GM12892 (cell line): ENCODE measurements at regions not wholly inside any gene's neighbourhood (a gene's known extent, or its start where the extent isn't known, plus 50 kb on each side); places are given as distances from the start of the nearest gene placed in this dataset.
A peak's percentile ranks its signal among the peaks of the same experiment; 100 is the strongest.

ENCODE experiments used
- DNase-seq: peaks from one replicate; pipeline ENCODE4 v3.0.0; 2011; ENCODE audit not compliant: insufficient read length
- FAIRE-seq: peaks from 2 replicates; lab custom pipeline; 2011; peaks lifted over from hg19 to GRCh38; lab: Jason Lieb, UNC
- POLR2A ChIP-seq: IDR thresholded peaks from 2 replicates; pipeline ENCODE4 v1.6.1; 2011; ENCODE audit warnings: low read depth, low read length, control low read depth
- POLR2AphosphoS5 ChIP-seq: IDR thresholded peaks from 2 replicates; pipeline ENCODE4 v1.6.1; 2011; ENCODE audit warnings: low read depth, low read length, control low read depth
- TAF1 ChIP-seq: IDR thresholded peaks from 2 replicates; pipeline ENCODE4 v1.6.1; 2011; ENCODE audit warnings: low read depth, mild to moderate bottlenecking, control low read depth, low read length, borderline replicate concordance

DNA sequence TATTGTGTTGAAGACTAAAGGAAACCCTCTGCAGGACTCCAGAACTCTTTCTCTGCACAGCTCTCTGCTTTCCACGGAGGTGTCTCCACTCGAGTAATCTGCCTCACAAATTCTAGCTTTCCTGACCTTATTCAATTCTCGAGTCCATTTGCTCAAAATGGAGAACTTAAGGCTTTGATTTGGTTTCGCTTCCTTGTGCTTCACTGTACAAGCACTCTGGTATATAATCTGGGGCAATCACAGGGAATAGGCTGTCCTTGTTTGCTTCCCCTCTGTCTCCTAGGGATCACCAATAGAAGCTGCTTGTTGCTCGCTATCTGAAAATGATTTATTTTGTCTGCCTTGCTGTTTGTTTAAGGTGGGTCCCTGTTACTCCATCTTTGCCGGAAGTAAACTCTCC lies 129.1 kb upstream of the DOCK10 start:
- TF ChIP-seq POLR2AphosphoS5, result no peak
- no peak for TF ChIP-seq POLR2A
- TF ChIP-seq TAF1, result no peak
- FAIRE-seq, result peak; percentile 5
- DNase-seq, result no peak

DNA sequence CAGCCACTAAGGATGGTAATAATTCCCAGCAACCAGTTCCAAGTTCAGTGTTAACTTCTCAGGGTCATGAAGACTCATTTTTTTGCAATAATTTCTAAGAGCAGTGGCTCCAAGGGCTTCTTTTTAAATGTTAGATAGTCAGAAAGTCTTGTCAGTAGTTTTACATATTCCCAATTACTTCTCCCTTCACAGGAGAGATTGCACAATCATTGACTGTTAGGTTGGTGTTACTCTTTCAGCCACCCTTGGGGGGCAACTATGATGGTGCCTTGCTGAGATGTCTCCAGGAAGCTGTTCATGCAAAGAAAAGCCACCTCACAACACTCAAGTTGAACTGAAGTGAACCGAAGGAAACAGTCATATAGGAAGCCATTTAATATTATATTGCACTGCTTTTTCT lies 127.9 kb upstream of the DOCK10 start:
- FAIRE-seq (no peak), DNase-seq (no peak)
- TF ChIP-seq POLR2A, result no peak
- TF ChIP-seq POLR2AphosphoS5, result no peak
- TF ChIP-seq TAF1, result no peak

DNA sequence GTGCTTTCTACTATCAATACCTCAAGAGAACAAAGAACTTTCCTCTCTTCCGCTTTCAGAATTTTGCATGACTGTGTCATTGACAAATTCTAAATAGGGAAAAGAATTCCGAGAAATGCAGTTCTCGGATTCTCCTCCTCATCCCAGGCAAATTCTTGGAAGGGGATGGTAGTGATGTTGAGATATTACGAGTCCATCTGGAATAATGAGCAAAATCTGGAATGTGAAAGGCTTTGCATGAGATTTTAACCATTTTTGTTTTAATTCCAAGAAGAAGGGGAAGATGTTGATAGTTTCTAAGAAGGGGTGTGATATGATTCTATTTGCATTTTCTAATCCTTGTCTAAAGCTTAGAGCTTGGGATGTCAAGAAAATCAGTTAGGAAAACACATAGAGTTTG lies 127.1 kb upstream of the DOCK10 start:
- FAIRE-seq, result no peak

DNA sequence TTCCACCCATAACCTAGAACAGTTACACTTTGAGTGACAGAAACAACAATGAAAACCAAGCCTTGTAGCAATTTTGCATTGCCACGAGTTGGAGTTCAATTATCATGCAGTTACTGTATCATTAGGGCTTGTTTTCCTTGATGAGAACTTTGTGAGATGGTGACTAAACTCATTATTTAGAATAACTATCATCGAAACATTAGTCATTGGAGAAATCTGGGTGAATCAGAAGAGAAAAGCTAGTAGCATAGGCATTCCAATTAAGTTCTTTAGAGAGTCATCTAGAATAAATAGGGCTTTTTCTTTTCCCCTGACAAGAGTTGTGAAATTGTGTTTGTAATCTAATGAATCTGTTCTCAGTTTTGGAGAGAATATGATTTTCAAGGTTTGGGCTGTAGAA lies 122.8 kb upstream of the DOCK10 start:
- DNase-seq (no peak), FAIRE-seq (no peak)
- TF ChIP-seq POLR2AphosphoS5, result no peak

More for the DNA sequence above, 127.1 kb upstream of the DOCK10 start:
- TF ChIP-seq TAF1 (no peak), POLR2A (no peak), POLR2AphosphoS5 (no peak)
- no peak for DNase-seq

DNA sequence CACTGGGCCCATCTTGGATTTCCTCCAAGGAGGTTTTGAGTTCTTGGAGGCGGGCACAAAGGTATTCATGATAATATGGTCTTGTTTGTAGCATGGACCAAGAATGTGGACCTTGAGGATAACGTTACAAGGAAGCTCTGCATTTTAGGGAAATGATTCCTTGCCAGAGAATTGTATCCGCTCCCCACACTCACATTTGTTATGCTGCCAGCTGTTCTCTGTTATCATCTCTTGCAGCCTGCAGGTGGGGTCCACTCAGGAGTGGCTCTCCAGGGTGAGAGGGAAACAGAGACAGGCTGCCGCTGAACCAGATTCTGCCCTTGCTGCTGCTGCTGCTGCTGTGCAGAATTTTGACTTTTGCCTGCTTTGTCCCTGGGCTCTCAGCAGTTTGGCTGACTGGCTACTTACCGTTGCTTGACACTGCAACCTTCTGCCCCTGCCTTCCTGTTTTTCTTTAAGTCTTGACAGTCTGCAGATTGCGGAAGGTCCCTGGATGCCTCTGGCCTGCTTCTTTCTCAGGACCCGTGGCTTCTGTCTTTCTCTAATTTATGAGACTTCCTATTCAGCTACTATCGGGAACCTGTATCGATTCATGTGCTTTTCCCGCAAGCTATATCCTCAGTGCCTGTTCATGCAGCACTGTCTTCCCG lies 122.3 kb upstream of the DOCK10 start:
- FAIRE-seq (no peak), DNase-seq (no peak)
- TF ChIP-seq TAF1, result no peak
- no peak for TF ChIP-seq POLR2AphosphoS5
- TF ChIP-seq POLR2A, result no peak

DNA sequence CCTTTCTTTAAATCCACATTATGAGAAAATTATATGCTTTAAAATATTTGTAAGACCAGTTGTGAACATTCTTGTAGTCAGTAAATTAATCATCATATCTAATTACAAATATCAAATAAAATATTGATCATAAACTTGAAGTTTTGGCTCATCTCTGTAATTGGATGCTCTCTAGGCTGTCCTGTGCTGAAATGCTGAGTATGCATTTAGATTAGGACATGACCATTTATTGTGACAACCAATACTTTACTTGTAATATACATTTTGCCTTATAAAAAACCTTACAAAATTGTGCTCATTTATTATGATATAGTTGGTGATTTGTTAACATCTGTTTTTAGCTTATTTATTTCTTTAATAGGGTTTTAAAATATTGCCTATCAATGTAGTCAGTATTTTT lies 116.1 kb upstream of the DOCK10 start:
- DNase-seq, result no peak
- no peak for TF ChIP-seq POLR2AphosphoS5
- TF ChIP-seq POLR2A, result no peak
- no peak for TF ChIP-seq TAF1
- FAIRE-seq, result no peak

DNA sequence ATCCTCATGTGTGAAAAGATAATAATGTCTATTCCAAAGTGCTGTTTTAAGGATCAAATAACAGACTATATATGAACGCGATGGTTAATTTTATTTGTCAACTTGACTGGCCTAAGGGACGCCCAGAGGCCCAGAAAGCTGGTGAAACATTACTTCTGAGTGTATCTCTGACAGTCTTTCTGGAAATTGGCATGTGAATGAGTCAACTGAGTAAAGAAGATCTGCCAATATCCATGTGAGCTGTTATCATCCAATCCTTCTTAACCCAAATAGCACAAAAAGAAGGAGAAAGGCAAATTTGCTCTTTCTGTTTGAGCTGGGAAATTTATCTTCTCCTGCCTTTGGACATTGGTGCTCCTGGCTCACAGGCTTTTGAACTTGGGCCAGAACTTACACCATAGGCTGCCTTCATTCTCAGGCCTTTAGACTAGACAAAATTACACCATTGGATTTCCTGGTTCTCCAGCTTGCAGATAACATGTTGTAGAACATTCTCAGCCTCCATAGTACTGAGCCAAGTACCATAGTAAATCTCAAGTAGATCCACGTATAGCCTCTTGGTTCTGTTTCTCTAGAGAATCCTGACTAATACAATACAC lies 114.7 kb upstream of the DOCK10 start:
- no peak for TF ChIP-seq POLR2AphosphoS5
- no peak for TF ChIP-seq POLR2A
- no peak for TF ChIP-seq TAF1
- FAIRE-seq (no peak), DNase-seq (no peak)

DNA sequence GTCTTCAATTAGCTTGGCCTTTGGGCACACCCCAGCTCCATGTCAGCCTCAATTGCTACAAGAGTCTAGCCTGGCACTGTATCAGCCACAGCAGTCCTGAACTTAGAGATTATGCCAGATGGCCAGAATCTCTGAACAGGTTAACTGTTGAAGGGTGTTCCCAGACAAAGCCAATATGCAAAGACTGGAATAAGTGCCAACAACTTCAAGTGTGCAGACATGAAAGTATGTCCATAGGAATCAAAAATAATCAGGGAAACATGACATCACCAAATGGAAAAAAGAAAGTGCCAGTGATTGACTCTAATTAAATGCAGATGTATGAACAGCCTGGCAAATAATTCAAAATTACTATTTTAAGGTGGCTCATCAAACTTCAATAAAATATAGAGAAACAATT lies 98.5 kb upstream of the DOCK10 start:
- no peak for TF ChIP-seq POLR2A
- no peak for TF ChIP-seq TAF1
- no peak for TF ChIP-seq POLR2AphosphoS5
- no peak for DNase-seq
- FAIRE-seq, result no peak

DNA sequence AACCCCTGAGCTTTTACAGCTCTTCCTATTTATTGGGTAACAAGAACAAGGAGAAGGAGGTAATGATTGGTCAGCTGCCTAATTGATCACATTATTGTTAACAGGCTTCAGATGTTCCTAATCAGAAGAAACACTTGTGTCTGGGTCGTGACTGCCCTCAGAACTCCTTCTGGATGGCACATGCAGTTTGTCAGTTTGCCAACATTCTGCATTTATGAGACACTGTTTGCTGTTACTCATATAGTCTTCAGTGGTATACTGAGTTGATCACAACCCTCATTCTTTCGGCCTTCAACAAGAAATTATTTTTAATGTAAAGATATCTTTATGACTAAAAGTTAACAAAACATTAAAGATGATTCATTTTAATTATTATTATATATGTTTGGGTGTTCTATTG lies 95.7 kb upstream of the DOCK10 start:
- no peak for DNase-seq
- no peak for FAIRE-seq
- TF ChIP-seq POLR2AphosphoS5 (no peak), POLR2A (no peak), TAF1 (no peak)

DNA sequence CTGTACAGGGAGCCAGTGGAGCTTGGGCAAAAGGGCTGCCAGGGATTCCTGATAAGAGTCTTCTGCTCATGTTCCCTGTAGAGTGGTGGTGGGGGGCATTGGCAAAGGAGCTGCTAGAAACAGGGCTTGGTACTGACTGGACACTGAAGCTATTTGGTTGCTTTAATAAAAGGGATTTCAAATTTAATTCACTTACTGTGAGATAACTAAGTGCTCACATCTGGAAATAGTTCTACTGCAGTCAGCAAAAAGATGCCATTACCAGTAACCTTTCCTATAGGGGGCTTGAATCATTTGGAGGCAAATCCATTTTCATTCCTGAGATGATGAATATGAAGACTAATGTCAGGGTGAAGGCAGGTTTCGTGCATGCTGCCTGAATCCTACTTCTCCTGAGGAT lies 94.3 kb upstream of the DOCK10 start:
- FAIRE-seq, result no peak

DNA sequence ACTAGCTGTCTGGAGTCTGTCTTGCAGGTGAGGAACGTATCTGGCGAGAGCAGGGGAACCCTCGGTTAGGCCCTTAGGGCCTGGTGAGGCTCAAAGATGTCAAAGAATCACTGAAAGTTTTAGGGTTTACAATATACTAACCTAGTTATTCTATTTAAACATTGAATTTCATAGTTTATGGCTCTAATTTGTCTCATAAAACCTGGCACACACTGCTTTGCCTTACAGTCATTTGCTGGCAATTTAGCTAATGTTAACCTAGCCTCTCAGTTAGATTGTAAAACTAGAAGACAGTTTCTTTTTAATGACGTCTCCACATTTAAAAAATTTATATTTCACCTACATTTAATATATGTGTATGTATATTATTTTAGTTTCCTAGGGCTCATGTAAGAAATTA lies 89.6 kb upstream of the DOCK10 start:
- DNase-seq, result no peak
- no peak for FAIRE-seq
- TF ChIP-seq TAF1 (no peak), POLR2AphosphoS5 (no peak), POLR2A (no peak)

More for the DNA sequence above, 94.3 kb upstream of the DOCK10 start:
- no peak for DNase-seq
- TF ChIP-seq POLR2A (no peak), TAF1 (no peak), POLR2AphosphoS5 (no peak)

DNA sequence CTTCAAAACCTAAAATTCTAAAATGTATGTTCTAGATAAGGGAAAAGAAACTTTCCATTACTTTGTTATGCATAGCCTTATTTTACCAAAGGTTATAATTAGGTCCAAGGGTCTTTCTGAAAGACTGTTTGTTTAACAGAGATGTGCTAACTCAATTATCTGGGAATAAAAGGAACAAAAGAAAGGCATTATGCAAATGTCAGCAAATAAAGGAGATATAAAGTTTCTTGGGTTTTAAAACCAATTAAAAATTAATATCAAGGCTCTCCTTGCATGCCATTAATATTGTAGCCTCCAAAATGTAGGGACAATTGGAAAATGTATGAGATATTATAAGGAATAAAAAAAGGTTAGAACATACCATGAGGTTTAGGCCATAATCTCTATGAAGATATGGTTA lies 87.8 kb upstream of the DOCK10 start:
- TF ChIP-seq POLR2A (no peak), POLR2AphosphoS5 (no peak), TAF1 (no peak)
- FAIRE-seq (no peak), DNase-seq (no peak)

DNA sequence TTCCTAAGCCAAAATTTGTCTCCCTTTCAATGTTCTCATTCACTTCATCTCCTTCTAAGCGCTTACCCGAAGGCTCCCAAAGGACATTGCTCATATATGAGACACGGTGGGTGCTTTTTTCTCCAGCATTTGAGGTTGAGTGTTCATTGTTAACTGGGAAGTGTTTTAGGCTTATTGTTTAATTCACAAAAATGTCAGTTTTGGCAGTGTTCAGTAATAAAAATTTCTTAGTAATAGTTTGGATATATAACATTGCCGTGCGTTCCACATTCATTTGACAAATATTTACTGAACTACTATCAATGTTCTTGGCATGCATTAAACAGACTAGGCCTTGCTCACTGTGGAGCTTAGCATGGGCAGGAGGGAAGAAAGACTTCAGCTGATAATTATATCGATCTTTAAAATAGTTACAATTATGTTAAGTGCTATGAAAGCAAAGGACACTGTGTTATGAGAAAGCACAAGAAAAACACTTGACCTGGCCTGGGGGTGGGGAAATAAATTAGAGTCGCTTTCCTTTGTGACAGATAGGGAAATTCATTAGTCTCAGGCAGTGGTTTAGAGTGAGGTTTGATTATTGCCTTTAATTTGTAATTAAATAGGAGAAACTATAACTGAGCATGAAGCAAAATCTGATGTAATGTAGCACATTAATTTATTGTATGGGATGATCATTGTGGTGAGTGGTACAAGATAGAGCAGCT lies 82.2 kb upstream of the DOCK10 start:
- DNase-seq (no peak), FAIRE-seq (no peak)
- TF ChIP-seq TAF1 (no peak), POLR2A (no peak), POLR2AphosphoS5 (no peak)
